Right cardiac atrium (tissue), 5 donors: ENCODE measurements at regions not wholly inside any gene's neighbourhood (a gene's known extent, or its start where the extent isn't known, plus 50 kb on each side); places are given as distances from the start of the nearest gene placed in this dataset.

Experiments used
- ATAC-seq, 2 donors: fragments of 200-7000 bp; cut with Tn5 transposase; one replicate each; pipeline versions ENCODE4 v1.8.0 to v1.9.1; 2020; ENCODE audit warnings: moderate library complexity in 2 of 2, mild to moderate bottlenecking in 1 of 2
- DNase-seq, 3 donors: peaks; one replicate each; pipeline ENCODE4 v3.0.0-alpha.2; 2020
- H3K27ac ChIP-seq: one replicate; pipeline ENCODE4 v1.5.1; 2013; ENCODE audit warnings: mild to moderate bottlenecking, low read length, control low read depth, moderate library complexity
- H3K27me3 ChIP-seq: one replicate; pipeline ENCODE4 v1.6.1; 2013; ENCODE audit not compliant: control insufficient read depth, insufficient read depth
- H3K4me1 ChIP-seq: one replicate; pipeline ENCODE4 v1.6.1; 2013; ENCODE audit warnings: low read length; ENCODE audit not compliant: control insufficient read depth, insufficient read depth
- H3K4me3 ChIP-seq: one replicate; pipeline ENCODE4 v1.5.1; 2013; ENCODE audit warnings: low read length, control low read depth
- H3K9me3 ChIP-seq: one replicate; pipeline ENCODE4 v1.6.1; 2013; ENCODE audit warnings: low read length; ENCODE audit not compliant: control insufficient read depth
- WGBS: extraction: QIAGEN DNeasy Blood & Tissue Kit; methylation state at CpG from one replicate; pipeline ENCODE4 v1.1.7; 2013; 5-methylcytosine and 5-hydroxymethylcytosine counted together
- intact Hi-C, 4 donors: fragments of 100-400 bp; cut with DNase I; formaldehyde crosslinking; loops; one replicate each; pipeline versions ENCODE4 v1.11.0 to v1.14.0; 2022 to 2023
- donor health status: healthy with polysubstance abuse.
- donor health status: DM: no; HTN: yes; CAD: no.
- donor health status: DM: no; HTN: no; CAD: no.
- donor health status: DM: no; HTN: yes; CAD: no; lungs with severe emphysema.
- donor health status: DM: yes; HTN: yes; CAD: no.

GRCh38 chr19:29021232-29021916 lies 191.6 kb downstream of the UQCRFS1 start:
- Histone ChIP-seq H3K9me3 (no peaks in the 10 kb centered on the region), H3K4me1 (no peaks in the 10 kb centered on the region), H3K27ac (no peak overlapping the region), H3K4me3 (no peak overlapping the region), H3K27me3 (no peaks in the 10 kb centered on the region)
- 78% methylated on average over 16 of the region's 16 CpGs for WGBS
- ATAC-seq (no peak), DNase-seq (no peak)
- intact Hi-C loops, result no loop called here

- DNase-seq, result no peak
- Histone ChIP-seq H3K27ac (no peak overlapping the region), H3K9me3 (no peaks in the 10 kb centered on the region), H3K4me1 (no peaks in the 10 kb centered on the region), H3K27me3 (no peaks in the 10 kb centered on the region), H3K4me3 (no peak overlapping the region)
- intact Hi-C loops, result no loop called here
- 83% methylated on average over 14 of the region's 14 CpGs for WGBS
- no peak for ATAC-seq
These were observed 193.5 kb downstream of the UQCRFS1 start for GRCh38 chr19:29019403-29019802.

GRCh38 chr19:29018542-29018941 lies 194.4 kb downstream of the UQCRFS1 start:
- no peak for ATAC-seq
- no peak overlapping the region for H3K27ac ChIP-seq
- H3K4me1 ChIP-seq, result no peaks in the 10 kb centered on the region
- H3K9me3 ChIP-seq, result no peaks in the 10 kb centered on the region
- intact Hi-C loops, result no loop called here
- no peak overlapping the region for H3K4me3 ChIP-seq
- DNase-seq, result no peak
- WGBS, result 78% methylated on average over 3 of the region's 3 CpGs
- no peaks in the 10 kb centered on the region for H3K27me3 ChIP-seq

GRCh38 chr19:29017788-29018187 lies 195.2 kb downstream of the UQCRFS1 start:
- no peaks in the 10 kb centered on the region for H3K4me1 ChIP-seq
- H3K9me3 ChIP-seq, result no peaks in the 10 kb centered on the region
- no peak overlapping the region for H3K4me3 ChIP-seq
- intact Hi-C loops, result no loop called here
- ATAC-seq (no peak), DNase-seq (no peak)
- H3K27ac ChIP-seq, result no peak overlapping the region
- no peaks in the 10 kb centered on the region for H3K27me3 ChIP-seq
- 78% methylated on average over 8 of the region's 8 CpGs for WGBS

- DNase-seq (no peak), ATAC-seq (peak in 1 of 2 donors; percentile 22)
- intact Hi-C loops, result no loop called here
- no peaks in the 10 kb centered on the region for H3K27me3 ChIP-seq
- no peaks in the 10 kb centered on the region for H3K4me1 ChIP-seq
- no peak overlapping the region for H3K4me3 ChIP-seq
- 47% methylated on average over 11 of the region's 11 CpGs for WGBS
- H3K9me3 ChIP-seq, result no peaks in the 10 kb centered on the region
- H3K27ac ChIP-seq, result no peak overlapping the region
These were observed 195.8 kb downstream of the UQCRFS1 start for GRCh38 chr19:29016926-29017760.

- Histone ChIP-seq H3K27me3 (no peaks in the 10 kb centered on the region), H3K4me3 (no peak overlapping the region), H3K27ac (no peak overlapping the region), H3K9me3 (no peaks in the 10 kb centered on the region), H3K4me1 (no peaks in the 10 kb centered on the region)
- ATAC-seq (no peak), DNase-seq (no peak)
- intact Hi-C loops, result no loop called here
- WGBS, result 79% methylated on average over 2 of the region's 2 CpGs
These were observed 196.6 kb downstream of the UQCRFS1 start for GRCh38 chr19:29016353-29016752.

- Histone ChIP-seq H3K27ac (no peak overlapping the region), H3K9me3 (no peaks in the 10 kb centered on the region), H3K4me1 (no peaks in the 10 kb centered on the region), H3K27me3 (no peaks in the 10 kb centered on the region), H3K4me3 (no peak overlapping the region)
- intact Hi-C loops, result no loop called here
- DNase-seq (no peak), ATAC-seq (no peak)
These were observed 197.4 kb downstream of the UQCRFS1 start for GRCh38 chr19:29015569-29015968.

- intact Hi-C loops, result no loop called here
- no peaks in the 10 kb centered on the region for H3K9me3 ChIP-seq
- 71% methylated on average over 14 of the region's 14 CpGs for WGBS
- no peaks in the 10 kb centered on the region for H3K27me3 ChIP-seq
- DNase-seq, result no peak
- H3K4me3 ChIP-seq, result no peak overlapping the region
- ATAC-seq, result no peak
- no peaks in the 10 kb centered on the region for H3K4me1 ChIP-seq
- no peak overlapping the region for H3K27ac ChIP-seq
These were observed 198.0 kb downstream of the UQCRFS1 start for GRCh38 chr19:29014857-29015436.

- Histone ChIP-seq H3K27ac (no peak overlapping the region), H3K9me3 (no peaks in the 10 kb centered on the region), H3K27me3 (no peaks in the 10 kb centered on the region), H3K4me3 (no peak overlapping the region), H3K4me1 (no peaks in the 10 kb centered on the region)
- 74% methylated on average over 15 of the region's 15 CpGs for WGBS
- no peak for DNase-seq
- intact Hi-C loops, result no loop called here
- no peak for ATAC-seq
These were observed 199.0 kb downstream of the UQCRFS1 start for GRCh38 chr19:29013988-29014387.

- no peaks in the 10 kb centered on the region for H3K9me3 ChIP-seq
- no peak overlapping the region for H3K4me3 ChIP-seq
- WGBS, result 55% methylated on average over 10 of the region's 10 CpGs
- H3K27me3 ChIP-seq, result no peaks in the 10 kb centered on the region
- no peak overlapping the region for H3K27ac ChIP-seq
- ATAC-seq, result no peak
- intact Hi-C loops, result no loop called here
- no peaks in the 10 kb centered on the region for H3K4me1 ChIP-seq
- no peak for DNase-seq
These were observed 199.6 kb downstream of the UQCRFS1 start for GRCh38 chr19:29013325-29013724.

GRCh38 chr19:29012457-29012856 lies 200.5 kb downstream of the UQCRFS1 start:
- 69% methylated on average over 9 of the region's 9 CpGs for WGBS
- intact Hi-C loops, result no loop called here
- H3K9me3 ChIP-seq, result no peaks in the 10 kb centered on the region
- H3K27ac ChIP-seq, result no peak overlapping the region
- no peak for ATAC-seq
- H3K4me1 ChIP-seq, result no peaks in the 10 kb centered on the region
- H3K27me3 ChIP-seq, result no peaks in the 10 kb centered on the region
- DNase-seq, result no peak
- no peak overlapping the region for H3K4me3 ChIP-seq
